NB4 (cell line): ENCODE measurements at regions not wholly inside any gene's neighbourhood (a gene's known extent, or its start where the extent isn't known, plus 50 kb on each side); places are given as distances from the start of the nearest gene placed in this dataset.

Experiments used
- POLR2A ChIP-seq: IDR thresholded peaks from 2 replicates; pipeline ENCODE4 v1.6.1; 2011; ENCODE audit warnings: mild to moderate bottlenecking; ENCODE audit not compliant: insufficient read length; ENCODE audit errors: extremely low read depth
- TF ChIP-seq, protein P1 (sequence below): IDR thresholded peaks from one replicate; pipeline ENCODE4 v1.5.1; 2012; ENCODE audit warnings: low read depth, low read length

GRCh38 chr10:69712342-69712741 is 82.3 kb downstream of the FAM241B start:
- TF ChIP-seq, protein P1, sequence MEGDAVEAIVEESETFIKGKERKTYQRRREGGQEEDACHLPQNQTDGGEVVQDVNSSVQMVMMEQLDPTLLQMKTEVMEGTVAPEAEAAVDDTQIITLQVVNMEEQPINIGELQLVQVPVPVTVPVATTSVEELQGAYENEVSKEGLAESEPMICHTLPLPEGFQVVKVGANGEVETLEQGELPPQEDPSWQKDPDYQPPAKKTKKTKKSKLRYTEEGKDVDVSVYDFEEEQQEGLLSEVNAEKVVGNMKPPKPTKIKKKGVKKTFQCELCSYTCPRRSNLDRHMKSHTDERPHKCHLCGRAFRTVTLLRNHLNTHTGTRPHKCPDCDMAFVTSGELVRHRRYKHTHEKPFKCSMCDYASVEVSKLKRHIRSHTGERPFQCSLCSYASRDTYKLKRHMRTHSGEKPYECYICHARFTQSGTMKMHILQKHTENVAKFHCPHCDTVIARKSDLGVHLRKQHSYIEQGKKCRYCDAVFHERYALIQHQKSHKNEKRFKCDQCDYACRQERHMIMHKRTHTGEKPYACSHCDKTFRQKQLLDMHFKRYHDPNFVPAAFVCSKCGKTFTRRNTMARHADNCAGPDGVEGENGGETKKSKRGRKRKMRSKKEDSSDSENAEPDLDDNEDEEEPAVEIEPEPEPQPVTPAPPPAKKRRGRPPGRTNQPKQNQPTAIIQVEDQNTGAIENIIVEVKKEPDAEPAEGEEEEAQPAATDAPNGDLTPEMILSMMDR = no peak
- TF ChIP-seq POLR2A = no peak
